DMS114 treated with DMSO at 0.1 percent for 48 hours (cell line): ENCODE measurements at regions not wholly inside any gene's neighbourhood (a gene's known extent, or its start where the extent isn't known, plus 50 kb on each side); places are given as distances from the start of the nearest gene placed in this dataset.
"Not testable (repeated sequence)": the region's sequence is repeated elsewhere in the genome, so short reads cannot be mapped to it uniquely, and the experiment has no call there.

Source experiments
- DNase-seq: peaks from one replicate; lab custom pipeline; 2025; ENCODE audit not compliant: unreplicated experiment; lab: John Stamatoyannopoulos, UW

DNA sequence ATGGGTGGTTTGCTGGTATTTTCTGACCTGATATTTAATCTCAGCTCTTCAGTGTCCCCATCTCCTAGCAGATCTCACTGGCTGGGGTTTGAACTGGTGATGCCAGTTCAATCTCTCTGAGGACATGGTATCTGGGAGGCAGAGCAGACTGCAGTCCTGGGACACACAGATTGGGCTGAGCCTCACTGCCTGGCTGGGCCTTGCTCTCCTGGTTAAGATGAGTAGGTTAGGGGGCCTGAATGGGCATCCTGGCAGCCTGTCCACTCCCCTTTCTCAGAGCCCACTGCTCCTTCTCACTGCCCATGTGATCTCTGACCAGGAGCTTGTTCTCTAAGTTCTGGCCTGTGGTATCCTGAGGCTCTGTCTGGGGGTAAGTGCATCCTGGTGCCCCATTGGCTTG is 363.4 kb downstream of the GLRX3 start:
- DNase-seq = no peak

DNA sequence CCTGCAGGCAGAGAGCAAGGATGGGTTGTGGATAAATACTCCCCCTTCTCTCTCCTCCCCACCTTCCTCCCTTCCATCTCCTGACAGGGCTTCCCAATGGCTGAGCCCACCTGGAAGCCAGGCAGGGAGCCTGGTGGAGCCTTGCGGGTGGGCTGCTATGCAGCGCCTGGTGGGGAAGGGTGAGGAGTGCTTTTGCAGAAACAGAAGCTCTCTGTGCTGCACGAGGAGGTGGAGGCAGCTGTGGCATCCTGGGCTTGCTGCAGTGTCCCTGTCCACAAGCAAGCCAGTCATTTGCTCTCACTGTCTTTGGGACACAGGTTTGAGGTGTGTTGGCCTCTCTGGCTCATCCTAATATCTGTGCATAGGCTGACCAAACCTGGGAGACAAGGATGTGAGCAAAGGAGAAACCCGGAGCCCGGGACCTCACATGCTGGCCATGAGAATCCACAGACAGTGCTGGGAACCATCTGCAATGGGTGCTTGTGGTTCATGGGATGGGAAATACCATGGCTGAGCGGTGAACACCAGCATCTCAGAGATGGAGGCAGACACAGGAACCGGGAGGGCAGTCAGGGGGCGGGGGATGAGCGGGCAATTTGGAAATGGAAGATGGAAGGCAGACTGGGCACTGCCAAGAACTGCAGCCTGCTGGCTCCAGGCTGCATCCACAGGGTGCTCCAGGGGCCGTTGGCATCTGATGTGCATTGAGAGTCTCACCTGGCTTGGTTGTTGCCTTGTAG is 364.2 kb downstream of the GLRX3 start:
- DNase-seq = no peak

DNA sequence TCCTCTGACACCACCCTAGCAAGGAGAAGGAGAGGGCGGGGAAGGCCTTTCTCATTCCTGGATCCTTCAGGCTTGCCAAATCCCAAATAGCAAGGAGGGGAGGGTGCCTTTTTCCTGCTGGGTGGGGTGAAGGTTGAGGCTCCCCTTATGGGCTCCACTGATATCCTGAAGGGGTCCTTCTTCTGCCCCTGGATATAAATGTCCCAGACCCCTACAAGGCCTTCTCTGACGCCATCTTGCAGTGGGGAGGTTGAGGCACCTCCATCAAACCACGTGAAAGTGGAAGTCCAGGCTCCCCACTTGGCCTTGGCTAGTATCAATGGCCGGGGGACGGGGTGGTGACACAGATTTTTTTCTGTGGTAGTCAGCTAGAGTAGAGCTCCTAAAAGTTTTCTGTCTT is 371.3 kb downstream of the GLRX3 start:
- no peak for DNase-seq

DNA sequence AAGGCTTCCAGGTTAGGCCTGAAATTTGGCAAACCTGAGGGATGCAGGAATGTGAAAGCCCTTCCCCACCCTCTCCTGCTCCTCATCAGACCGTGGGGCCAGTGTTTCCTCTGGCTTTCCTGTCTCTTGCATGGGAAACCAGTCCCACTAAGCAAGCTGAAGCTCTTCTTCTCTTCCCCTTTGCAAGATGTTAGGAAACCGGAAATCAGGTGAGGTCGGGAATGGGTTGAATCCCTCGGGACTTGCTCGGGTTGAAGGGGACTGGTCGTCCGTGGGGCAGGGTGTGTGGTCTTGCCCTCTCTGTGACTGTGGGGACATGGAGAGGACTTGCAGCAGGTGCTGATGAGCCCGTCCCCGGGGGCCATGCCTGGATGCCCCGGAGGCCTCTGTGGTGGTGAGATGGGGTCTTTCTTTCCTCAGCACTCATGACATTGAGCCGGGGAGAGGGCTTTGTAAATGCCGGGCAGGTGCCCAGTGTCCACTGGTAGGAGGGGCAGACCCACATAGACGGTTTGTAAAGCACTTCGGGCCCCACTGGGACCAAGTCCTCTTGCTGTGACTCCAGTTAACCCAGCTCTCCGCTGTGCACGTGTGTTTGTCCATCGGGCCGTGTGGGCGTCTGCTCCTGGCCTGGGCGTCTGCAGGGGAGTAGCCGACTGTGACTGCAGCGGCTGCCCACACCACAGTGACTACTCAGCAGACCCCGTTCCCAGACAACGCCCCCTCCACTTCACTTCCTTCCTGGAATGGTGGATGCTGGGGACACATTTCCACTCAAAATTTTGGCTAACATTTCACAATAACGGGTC is 373.9 kb downstream of the GLRX3 start:
- DNase-seq = no peak

DNA sequence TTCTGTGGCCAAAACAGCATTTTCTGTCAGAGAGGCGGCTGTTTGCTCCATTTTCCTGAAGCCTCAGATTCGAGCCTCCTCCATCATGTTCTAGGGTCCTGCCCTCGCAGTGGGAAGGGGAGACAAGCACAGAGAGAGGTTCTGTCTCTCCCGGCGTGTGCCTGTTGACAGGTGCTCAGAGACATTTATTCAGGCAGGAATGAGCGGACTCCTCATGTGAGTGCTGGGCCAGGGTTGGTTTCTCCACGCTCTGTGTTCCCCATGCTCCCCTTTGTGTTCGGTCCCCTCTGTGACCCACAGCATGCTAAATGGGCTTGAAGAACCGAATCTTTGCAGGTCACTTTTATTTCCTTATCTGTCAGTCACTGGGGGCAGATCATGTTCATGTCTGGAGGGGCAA is 374.6 kb downstream of the GLRX3 start:
- no peak for DNase-seq

DNA sequence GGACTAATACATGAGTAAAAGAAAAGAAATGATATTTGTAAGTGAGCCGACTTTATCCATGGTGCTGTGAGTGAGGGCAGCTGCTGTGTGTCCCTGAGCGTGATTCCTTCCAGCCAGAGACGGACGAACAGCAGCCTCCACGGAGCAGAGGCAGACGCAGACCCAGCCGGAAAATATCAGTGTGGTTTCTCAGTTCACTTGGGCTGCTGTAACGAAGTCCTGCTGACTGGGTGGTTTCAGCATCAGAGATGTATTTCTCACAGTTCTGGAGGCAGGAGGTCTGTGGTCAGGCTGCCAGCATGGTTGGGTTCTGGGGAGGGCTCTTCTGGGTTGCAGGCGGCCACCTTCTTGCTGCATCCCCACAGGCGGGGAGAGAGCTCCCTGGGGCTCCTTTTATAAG is 375.6 kb downstream of the GLRX3 start:
- no peak for DNase-seq

DNA sequence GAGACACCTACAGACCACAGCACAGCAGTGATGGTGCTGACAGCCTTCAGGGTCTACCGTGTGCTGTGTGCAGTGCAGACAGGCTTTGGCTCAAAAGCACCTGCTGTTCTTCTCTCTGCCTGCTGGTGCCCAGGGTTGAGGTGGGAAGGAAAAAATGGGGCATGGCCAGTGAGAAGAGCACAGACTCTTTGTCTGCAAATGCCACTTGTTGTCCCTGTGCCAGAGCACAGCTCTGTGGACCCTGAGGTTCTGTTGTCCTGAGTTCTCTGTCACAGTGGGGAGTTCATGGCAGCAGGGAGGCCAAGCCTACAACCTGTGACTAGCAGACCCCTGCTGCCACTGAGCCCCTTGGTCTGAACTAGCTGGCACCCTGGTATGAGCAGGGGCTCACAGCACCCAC is 376.7 kb downstream of the GLRX3 start:
- DNase-seq = no peak

DNA sequence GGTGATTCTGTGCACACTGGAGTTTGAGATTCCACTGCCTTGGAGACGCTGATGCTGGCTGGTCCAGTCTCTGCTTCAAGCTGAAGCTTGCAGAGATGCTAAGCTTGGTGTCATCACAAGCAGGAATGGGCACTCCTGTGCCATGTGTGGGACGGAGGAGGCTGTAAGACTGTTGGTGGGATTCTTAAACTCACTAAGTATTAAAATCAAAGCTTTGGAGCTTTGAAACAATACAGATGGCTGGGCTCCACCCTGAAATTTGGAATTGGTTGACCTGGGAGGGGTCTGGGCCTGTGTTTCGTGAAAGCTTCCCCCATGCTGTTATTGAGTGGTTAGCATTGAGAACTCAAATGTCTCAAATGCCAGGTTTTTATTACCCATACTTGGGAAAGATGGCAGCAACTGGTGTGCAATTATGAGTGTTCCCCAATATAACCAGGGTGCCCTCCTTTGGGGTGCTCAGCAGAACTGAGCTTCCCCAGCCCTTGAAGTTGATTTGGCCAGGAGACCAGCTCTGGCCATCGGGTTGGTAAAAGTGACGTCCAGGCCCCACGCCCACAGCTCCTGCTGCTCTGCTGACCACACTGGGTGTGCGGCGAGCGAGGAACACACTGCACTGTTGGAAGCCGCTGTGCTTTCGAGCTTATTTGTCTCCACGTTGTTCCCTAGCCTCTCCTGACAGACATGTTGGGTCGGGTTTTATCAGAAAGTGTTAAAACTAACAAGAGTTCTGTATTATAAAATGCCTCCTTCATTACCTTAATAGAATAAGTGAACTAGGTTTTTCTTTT is 377.7 kb downstream of the GLRX3 start:
- DNase-seq = no peak

DNA sequence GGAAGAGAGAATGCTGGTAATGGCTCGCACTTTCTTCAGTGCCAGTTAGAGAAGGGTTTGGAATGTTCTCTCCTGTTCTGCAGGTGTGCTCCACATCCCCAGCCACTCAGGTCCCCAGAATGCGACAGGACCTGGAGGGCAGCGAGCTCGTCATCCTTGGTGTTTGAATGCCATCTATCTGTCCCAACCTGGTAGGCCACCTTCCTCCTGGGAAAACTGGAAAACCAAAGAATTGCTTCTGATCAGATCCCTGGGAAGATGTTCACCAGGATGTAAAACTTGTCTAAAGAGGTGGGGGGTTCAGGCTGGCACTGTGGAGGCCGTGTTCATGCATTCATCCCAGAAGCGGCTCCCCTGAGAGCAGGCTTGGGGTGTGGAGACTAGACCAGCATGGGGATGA is 379.5 kb downstream of the GLRX3 start:
- no peak for DNase-seq

DNA sequence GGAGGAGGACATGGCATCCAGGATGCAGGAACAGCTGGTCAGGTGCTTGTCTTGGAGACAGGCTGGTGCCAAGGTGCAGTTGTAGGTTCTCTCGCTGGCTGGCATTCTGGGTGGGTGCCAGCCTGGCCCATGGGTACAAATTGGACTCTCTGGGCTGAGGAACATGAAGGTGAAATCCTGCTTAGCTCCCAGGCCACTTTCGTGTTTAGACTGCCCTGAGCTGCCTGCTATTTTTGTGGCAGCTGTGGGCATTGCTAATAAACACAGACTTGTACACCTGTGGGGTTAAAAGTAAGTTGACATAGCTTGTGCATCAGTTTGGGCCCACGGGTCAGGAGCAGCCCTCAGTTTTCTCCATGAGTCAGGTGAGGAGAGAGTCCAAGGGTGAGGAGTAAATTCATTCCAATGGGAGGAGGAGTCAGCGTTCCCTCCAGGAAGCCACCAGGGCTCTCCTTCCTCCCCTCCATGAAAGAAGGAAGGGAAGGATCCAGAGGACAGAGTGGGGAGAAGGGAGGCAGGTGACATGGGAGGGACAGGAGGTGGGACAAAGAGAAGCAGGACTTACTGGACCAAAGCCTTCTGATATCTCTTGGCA is 380.0 kb downstream of the GLRX3 start:
- DNase-seq = no peak

DNA sequence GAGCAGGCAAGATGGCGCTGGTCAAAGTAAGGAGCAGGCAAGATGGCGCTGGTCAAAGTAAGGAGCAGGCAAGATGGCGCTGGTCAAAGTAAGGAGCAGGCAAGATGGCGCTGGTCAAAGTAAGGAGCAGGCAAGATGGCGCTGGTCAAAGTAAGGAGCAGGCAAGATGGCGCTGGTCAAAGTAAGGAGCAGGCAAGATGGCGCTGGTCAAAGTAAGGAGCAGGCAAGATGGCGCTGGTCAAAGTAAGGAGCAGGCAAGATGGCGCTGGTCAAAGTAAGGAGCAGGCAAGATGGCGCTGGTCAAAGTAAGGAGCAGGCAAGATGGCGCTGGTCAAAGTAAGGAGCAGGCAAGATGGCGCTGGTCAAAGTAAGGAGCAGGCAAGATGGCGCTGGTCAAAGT is 382.7 kb downstream of the GLRX3 start:
- not testable (repeated sequence) for DNase-seq

DNA sequence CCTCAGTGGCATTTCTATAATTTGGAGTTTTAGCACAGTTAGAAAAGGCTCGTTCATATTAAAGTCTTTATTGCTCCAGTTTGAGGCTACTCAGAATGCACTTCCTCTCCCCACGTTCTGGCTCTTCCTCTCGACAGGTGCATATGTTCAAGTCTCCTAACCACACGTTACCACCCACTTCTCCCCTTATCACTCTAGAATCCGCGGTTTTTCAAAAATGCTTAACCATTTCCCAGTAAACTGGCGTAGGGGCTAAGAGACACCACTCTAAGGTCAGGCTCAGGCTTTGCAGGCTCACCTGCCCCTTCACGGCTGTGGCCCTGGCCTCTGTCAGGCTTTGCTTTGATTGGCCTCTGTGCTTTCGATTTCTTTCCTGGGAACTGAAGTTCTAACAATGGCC is 383.6 kb downstream of the GLRX3 start:
- no peak for DNase-seq

DNA sequence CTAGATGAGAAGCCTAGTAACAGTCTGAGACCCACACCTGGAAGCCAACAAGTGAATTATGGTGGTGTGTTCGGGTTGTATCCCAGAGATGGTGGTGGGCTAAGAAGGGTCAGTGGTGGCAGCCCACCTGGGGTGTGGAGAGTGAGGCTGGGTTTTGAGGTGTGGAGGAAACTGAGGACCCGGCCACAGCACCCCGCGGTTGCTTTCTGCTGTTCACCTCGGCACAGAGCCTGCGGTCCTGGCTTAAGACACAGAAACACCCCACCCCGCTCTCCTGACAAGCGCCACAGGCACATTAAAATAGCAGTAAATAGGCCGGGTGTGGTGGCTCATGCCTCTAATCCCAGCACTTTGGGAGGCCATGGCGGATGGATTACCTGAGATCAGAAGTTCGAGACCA is 395.1 kb downstream of the GLRX3 start:
- no peak for DNase-seq

DNA sequence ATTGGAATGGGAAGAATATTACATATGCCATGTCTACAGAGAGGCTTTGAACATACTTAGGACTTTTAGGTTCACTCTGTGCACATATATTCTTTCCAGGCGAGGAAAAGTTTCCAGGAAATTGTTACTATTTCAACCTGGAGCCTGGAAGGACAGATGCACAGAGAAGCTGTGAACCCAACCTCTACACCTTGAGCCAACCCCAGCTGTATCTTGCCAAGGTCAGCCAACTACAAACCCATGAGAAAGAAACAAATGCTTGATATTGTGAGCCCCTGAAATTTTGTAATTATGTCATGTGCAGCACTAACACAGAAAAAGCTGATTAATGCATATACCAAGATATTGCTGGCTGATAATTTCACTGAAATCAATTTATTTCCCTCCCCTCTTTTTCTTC is 404.9 kb downstream of the GLRX3 start:
- no peak for DNase-seq

DNA sequence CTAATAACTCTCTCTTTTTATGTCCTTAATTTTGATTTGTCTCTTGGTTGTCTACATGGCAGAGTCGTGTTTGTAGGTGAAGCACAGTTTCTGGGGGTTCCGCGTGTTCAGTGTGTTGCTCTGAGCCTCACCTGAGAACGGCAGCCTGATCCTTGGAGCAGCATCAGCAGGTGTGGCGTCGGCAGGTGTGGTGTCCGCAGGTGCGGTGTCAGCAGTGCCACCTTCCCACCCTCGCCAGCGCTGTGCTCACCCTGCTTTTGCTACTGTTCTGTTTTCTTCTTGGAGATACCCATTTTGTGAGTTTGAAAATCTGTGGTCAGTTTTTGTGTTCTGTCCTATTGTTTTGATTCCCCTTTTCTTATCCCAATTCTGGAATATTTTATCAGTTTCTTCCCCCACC is 406.6 kb downstream of the GLRX3 start:
- DNase-seq = no peak

DNA sequence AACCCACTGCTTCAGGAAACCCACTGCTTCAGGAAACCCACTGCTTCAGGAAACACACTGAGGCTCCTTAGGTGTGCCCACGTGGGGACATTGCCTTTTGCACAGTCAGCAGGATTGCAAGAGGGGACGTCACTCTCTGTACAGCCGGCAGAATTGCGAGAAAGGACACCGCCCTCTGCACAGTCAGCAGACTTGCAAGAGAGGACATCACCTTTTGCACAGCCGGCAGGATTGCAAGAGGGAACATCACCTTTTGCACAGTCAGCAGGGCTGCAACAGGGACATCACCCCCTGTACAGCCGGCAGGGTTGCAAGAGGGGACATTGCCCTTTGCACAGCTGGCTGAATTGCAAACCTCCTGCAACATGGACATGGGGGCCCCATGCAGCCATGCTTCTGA is 407.6 kb downstream of the GLRX3 start:
- DNase-seq = no peak

DNA sequence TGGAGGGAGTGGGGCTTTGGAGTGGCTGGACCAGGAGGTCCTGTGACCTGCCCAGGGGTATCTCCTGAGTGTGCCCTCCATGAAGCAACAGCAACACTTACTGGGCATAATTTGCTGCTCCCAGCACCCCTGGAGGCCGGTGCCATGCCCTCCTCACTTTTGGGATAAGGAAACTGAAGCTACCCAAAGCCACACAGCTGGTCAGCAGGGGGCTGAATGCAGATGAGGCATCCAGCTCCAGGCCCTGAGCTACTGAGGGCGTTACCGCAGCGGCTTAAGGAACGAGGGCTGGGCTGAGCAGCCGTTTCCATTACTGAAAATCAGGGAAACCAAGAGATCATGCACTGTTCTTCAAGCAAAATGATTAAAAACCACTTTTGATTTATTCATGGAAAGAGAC is 408.9 kb downstream of the GLRX3 start:
- no peak for DNase-seq

DNA sequence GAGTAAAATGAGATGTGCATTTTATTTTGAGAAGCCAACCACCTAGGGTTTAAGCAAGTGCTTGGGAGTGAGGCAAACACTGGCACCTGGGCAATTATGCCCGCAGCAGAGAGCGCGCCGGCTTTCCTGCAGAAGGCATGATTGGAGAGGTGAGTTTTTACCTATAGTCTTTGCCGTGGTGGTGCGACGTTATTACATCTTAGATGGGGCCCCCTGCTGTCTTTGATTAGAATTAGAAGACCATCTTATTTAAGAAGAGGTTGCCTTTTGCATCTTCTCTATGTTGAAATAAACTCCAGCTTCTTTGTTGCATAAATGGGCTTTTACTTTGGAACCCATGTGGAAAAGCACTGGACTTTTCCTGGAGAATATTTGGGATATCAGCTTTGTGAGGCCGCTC is 409.5 kb downstream of the GLRX3 start:
- DNase-seq = no peak

DNA sequence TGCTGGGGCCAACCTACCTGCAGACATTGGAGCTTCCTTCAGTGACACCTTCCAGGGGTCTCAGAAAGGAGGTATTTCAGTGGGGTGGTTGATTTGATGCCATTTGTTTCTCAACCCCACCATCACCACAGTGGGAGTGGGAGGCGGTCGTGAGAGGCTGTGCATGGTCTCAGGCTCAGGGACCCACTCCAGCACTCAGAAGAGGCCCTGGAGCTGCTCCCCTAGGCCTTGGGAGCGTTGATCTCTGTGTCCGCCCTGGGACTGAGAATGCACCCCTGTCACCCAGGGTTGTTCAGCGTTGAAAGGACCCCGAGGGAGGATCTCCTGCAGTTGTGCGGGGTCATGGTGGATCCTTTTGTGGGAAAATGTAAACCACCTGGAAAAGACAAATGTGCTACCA is 410.6 kb downstream of the GLRX3 start:
- DNase-seq = no peak

DNA sequence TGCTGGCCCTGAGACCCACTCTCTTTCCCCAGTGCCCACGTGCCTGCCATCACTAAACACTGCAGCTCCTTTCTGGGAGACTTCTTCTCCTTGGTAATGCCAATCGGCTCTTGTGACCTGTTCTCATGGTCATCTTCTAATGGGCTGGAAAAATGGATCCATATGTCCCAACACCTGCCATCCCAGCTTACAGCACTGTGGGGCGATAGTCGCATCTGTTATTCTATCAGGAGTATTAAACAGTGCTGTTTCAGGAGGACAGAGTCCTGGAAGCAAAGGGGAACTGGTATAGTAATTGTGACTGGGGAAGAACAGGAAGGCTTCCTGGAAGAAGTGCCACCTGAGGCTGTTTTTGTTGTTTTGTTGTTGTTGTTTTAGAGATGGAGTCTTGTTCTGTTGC is 411.2 kb downstream of the GLRX3 start:
- peak; percentile 29 for DNase-seq

DNA sequence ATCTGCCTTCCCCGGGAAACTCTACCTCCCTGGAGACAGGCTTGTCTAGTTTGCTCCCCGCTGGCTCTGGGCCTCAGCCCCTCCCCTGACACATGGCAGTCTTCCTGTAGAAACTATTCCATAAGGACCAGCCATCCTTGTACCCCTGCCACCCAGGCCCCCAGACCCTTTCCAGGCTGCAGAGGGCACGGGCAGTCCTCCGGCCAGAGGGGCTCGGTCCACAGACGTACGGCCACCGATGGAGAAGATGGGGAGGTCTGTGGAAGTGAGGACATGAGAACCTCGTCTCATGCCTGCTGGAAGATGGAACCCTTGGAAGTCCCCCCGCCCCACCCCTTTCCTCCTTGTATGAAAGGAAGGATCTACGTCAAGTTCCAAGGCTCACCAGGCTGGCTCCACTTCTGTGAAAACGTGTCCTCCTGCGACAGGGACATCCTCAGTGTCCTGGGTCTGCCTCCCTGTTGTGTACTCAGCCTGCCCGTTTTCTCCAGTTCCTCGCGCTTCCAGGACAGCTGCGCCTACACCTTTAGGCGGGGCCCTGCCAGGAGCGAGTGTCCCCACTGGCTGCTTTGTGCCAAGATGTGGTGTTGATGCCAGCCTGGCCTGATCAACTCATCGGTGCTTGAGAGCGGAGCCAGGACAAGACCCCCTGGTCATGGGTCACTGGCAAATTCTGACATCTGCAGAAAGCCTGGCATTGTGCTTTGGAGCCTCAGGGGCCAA is 414.9 kb downstream of the GLRX3 start:
- DNase-seq = no peak
